DMS153 treated with DMSO at 0.1 percent for 48 hours (cell line): ENCODE measurements at regions not wholly inside any gene's neighbourhood (a gene's known extent, or its start where the extent isn't known, plus 50 kb on each side); places are given as distances from the start of the nearest gene placed in this dataset.

Source experiments
- DNase-seq: peaks from one replicate; lab custom pipeline; 2025; ENCODE audit not compliant: unreplicated experiment; lab: John Stamatoyannopoulos, UW

DNA sequence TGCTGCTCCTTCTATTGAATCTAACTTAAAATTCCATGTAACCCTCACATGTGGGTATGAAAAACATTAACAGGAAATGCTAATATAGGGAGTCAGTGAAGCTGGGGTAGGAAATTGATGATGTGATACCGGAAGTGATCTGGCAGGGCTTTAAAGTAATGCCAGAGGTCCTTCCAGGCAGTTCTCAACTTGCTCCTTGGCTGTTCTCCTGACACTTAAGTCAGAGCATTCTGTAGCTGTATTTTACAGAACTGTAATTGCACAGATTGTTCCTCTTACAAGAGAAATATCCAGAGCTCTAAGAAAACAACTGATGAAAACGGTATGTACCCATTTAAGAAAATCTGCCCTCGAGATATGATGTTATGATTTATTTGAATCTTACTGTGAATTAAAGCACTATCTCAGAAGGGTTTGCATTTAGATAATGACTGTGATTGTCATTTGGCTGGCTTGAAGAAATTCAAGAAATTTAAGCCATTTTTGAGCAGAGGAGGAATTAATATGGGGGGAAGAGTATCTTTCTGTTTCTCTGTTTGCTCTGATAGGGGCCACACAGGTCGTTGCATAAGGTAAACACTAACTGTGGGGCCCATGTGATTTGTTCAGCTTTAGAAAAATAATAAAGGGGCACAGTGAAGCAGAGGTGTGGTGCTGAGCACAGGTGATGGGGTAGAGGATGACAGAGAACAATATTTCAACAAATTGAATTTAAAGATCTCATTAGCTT is 88.4 kb downstream of the BBS10 start:
- DNase-seq = no peak

GRCh38 chr12:76259106-76259505 is 89.1 kb downstream of the BBS10 start:
- DNase-seq = no peak

DNA sequence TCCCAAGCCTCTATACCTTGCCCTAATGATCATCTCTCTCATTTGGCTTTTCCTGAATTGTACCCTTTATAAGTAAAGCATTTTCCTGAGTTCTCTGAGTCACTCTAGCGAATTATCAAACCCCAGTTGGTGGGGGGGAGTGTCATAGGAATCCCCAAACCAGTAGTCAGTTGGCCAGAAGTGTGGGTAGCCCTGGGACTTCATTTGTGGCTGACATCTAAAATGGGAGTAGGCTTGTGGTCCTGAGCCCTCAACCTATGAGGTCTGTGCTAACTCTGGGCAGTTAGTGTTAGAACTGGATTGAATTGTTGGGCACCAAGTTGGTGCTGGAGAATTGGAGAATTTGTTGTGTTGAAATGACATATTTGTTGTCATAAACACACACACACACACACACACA is 91.3 kb downstream of the BBS10 start:
- DNase-seq = no peak

DNA sequence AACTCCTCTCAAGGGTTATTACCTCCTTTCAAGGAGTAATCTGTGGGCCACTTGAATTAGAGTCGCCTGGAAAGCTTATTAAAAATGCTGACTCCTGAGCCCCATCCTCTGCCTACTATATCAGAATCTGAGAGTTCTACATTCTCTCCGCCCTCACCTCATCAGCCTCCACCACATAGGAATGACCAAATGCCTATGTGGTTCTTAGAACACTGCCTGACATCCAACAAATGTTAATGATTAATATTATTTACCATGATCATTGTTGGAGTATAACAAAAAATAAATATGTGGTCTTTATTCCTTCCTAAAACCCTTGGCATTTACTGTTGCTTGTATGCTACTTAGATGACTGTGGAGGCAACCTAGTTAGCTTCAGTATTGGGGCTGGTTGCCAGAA is 91.9 kb downstream of the BBS10 start:
- DNase-seq = no peak

DNA sequence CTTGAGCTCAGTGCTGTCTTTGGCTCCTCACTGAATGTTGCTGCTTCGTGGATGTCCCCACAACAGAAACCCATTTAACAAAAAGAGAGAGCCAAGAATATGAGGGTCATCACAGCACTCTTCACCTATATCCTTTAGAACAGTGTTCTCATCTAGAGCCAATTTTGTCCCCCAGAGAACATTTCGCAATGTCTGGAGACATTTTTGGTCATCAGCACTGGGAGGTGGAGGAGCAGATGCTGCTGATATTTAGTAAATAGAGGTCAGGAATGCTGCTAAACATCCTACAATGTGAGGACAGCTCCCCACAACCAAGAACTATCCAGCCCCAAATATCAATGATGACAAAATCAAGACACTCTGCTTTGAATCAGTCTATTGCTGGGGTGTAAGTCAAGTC is 92.5 kb downstream of the BBS10 start:
- no peak for DNase-seq

GRCh38 chr12:76255281-76255680 is 92.9 kb downstream of the BBS10 start:
- no peak for DNase-seq

DNA sequence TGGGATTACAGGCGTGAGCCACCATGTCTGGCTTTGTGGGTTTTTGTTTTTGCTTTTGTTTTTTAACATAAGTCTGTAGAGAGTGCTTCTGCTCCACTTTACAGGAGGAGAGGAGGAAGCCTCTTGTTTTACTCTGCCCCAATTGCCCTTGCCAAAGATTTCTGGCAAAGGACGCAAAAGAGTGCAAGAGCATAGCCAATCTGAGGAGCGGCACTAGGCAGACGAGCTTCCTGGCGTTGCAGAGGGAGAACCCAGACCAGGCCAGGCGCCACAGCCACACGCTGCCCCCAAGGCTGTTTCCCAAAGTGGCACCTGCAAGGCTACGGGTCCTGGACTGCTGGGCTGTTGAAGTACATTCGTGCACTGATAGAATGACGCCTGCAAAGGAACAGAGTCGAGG is 96.2 kb downstream of the BBS10 start:
- no peak for DNase-seq

DNA sequence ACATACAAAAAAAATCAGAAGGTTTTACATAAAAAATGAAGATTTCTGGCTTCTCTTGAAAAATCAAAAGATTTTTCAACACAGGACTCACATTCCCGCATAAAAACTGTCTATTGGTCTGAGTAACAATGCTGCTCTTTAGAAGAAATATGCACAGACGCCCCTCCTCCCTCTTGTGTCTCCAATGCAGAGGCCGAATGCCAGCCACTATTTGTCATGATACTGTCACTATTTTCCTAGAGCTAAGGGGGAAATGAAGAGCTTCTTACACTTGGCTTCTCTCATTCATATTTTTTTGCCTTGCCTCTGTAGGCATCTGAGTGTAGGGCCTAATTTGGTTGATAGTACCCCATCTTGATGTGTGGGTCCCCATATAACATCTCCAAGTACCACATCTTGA is 98.0 kb downstream of the BBS10 start:
- no peak for DNase-seq

- no peak for DNase-seq
Measured at GRCh38 chr12:76249501-76249900, 98.7 kb downstream of the BBS10 start.

DNA sequence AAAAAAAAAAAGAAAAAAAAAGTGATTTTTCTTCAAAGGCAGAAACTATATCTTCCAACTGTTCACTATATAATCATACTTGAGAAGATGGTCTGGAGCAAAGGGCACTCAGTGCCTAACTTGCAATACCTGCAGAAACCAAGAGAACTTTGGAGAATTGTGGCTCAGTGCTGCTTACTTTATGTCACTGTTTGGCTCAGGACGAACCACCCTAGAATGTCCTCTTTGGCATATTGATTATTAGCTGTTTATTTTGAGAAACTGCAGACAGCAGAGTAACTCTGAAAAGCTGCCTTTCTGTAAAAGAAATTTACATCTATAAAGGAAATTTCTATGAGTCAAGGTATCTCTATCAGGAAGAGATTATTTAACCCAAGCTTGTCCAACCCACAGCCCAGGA is 100.2 kb downstream of the BBS10 start:
- DNase-seq = no peak

GRCh38 chr12:76247026-76247646 is 101.1 kb downstream of the BBS10 start:
- DNase-seq = no peak

DNA sequence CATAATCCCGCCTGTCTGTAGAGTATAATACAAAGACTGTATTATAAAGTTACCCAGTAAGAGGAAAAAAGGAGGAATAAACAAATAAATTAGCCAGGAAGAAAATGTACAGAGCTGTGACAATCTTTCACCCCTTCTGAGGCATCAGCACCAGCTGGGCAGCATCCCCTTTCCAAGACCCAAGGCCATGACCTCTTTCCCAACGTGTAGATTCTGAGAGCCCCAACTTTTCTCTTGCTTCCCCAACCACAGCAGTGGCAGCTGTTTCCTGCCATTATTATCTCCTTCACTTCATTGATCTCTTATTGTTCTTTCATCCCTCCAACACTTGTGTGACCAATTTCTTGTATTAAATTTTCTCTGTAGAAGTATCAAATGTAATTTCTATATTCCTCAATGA is 101.6 kb downstream of the BBS10 start:
- no peak for DNase-seq

- no peak for DNase-seq
Measured at GRCh38 chr12:76244300-76244699, 103.9 kb downstream of the BBS10 start.

- no peak for DNase-seq
Measured at GRCh38 chr12:76242813-76243550, 105.2 kb downstream of the BBS10 start.

GRCh38 chr12:76241371-76241770 is 106.8 kb downstream of the BBS10 start:
- no peak for DNase-seq

DNA sequence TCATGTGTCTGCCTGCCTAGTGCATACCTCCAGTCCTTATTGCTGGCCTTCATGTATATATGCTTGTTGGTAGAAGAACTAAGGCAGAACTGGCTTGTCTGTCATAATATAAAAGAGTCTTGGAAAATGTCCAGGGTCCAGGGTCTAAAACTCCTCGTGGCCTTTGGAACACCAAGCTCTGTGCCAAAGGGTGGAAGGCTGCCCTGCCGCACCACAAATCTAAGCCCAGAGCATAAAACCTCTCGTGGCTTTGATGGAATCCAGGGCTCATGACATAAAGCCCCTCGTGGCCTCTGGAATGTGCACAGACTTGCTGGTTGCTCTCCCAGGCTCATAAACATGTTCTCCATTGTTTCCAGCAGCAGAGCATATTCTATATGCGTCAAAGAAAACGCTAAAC is 107.9 kb downstream of the BBS10 start:
- DNase-seq = no peak

DNA sequence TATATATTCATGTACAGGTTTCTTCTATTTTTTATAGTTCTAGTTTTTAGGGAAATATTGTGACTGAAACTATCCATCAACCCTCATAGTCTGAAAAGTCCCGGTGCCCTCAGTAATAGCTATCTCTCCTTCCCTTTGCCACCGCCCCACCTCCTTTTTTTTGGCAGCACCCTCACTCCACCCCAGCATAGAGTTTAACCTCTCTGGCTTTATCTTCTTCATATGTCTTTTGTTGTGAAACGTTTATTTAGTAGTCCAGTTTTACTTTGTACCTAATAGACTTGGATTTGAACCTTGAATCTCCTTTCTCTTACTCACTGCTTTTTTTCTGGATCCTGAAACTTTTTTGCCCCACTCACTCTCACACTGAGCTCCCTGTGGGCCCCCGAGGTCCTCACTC is 109.5 kb downstream of the BBS10 start:
- DNase-seq = no peak

DNA sequence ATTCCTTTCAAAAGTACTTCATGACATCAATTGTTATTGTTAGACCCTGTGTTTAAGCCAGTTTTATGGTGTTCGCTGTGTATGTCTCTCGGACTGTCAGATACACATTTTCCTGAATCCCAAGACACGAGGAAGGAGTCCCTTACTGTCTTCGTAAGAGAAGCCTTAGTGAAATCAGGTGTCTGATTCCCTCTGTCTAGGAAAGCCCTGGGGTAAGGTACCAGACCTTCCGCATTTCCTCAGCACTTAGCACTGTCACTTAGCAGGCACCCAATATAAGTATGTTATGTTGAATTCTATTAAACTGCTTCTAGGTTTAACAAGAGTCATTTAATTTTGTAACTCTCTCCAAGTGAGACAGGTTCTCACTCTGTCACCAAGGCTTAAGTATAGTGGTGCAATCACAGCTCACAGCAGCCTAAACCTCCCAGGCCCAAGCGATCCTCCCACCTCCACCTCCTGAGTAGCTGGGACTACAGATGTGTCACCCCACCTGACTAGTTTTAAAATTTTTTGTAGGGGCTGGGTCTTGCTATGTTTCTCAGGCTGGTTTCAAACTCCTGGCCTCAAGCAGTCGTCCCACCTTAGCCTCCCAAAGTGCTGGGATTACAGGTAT is 111.0 kb downstream of the BBS10 start:
- DNase-seq = no peak

- DNase-seq = no peak
Measured at GRCh38 chr12:76236640-76237039, 111.6 kb downstream of the BBS10 start.

DNA sequence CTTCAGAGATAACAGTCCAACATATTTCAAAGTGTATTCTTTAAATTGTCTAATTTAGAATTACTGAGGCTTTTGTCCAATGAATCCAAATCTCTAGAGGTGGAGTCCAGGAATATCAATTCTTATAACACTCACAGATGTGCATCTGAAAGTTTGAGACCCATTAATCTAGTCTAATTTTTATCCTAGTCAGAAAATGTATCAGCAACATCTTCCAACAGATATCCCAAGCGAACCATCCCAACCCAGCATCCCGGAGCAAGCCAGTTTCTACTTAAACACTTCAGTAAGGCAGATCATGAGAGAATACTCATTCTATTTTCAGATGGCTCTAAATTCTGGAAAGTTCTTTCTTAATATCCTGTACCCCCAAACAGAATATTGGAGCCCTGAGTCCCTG is 113.5 kb downstream of the BBS10 start:
- no peak for DNase-seq

DNA sequence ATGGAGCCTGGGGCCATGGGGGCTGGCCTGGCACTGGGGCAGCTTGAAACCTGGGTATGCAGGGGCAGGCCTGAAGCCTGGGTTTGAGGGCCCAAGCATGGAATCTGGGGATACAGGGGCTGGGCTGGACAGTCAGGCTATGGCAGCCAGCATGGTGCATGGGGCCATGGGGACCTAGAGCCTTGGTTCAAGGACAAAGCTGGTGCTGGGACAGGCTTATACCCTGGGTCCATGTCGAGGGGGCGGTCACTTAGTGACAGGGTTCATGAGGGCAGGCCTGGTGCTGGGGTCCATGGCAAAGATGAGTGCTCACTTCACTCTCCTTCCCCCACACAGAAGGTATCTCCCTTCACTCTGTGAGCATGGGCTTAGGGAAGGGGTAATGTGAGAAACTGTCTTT is 116.2 kb downstream of the BBS10 start:
- DNase-seq = no peak

- DNase-seq = no peak
Measured at GRCh38 chr12:76226956-76227355, 121.3 kb downstream of the BBS10 start.
